ACC112 (cell line): ENCODE measurements at regions not wholly inside any gene's neighbourhood (a gene's known extent, or its start where the extent isn't known, plus 50 kb on each side); places are given as distances from the start of the nearest gene placed in this dataset.
A peak's percentile ranks its signal among the peaks of the same experiment; 100 is the strongest.
"Not testable (repeated sequence)": the region's sequence is repeated elsewhere in the genome, so short reads cannot be mapped to it uniquely, and the experiment has no call there.

Experiments
- H2AFZ ChIP-seq: fragments of 200-600 bp; sonication (generic); one replicate; pipeline ENCODE4 v1.6.0; 2017; ENCODE audit warnings: antibody characterized with exemption, low read length; ENCODE audit not compliant: unreplicated experiment
- H3K27ac ChIP-seq: fragments of 200-600 bp; sonication (generic); 2 replicates; pipeline ENCODE4 v1.5.1; 2014; ENCODE audit warnings: low read depth, mild to moderate bottlenecking, antibody characterized with exemption, low read length, moderate library complexity
- H3K27me3 ChIP-seq: fragments of 200-600 bp; sonication (generic); 2 replicates; pipeline ENCODE4 v1.6.1; 2014; ENCODE audit warnings: mild to moderate bottlenecking, antibody characterized with exemption, low read length, moderate library complexity, mixed read lengths; ENCODE audit not compliant: insufficient read depth
- H3K36me3 ChIP-seq: fragments of 200-600 bp; sonication (generic); 2 replicates; pipeline ENCODE4 v1.6.1; 2016; ENCODE audit warnings: mild to moderate bottlenecking, antibody characterized with exemption, low read length, moderate library complexity, mixed read lengths; ENCODE audit not compliant: insufficient read depth
- H3K4me1 ChIP-seq: fragments of 200-600 bp; sonication (generic); one replicate; pipeline ENCODE4 v1.6.1; 2016; ENCODE audit warnings: low read length, mixed read lengths; ENCODE audit not compliant: insufficient read depth, unreplicated experiment, control insufficient read depth
- H3K4me3 ChIP-seq: fragments of 200-600 bp; sonication (generic); 2 replicates; pipeline ENCODE4 v1.5.1; 2014; ENCODE audit warnings: mild to moderate bottlenecking, low read depth, low read length
- H3K79me2 ChIP-seq: fragments of 200-600 bp; sonication (generic); one replicate; pipeline ENCODE4 v1.6.0; 2016; ENCODE audit warnings: low read length; ENCODE audit not compliant: control insufficient read depth, unreplicated experiment, insufficient read depth

- Histone ChIP-seq H2AFZ (no peak overlapping the region), H3K4me1 (peaks cover 19% of the 10 kb centered on the region), H3K4me3 (no peak overlapping the region), H3K36me3 (no peaks in the 10 kb centered on the region), H3K79me2 (no peaks in the 10 kb centered on the region), H3K27ac (no peak overlapping the region), H3K27me3 (no peaks in the 10 kb centered on the region)
Observed at GRCh38 chr6:3961581-3962215, 112.5 kb downstream of the FAM50B start.

GRCh38 chr6:3962291-3963280 lies 113.4 kb downstream of the FAM50B start:
- Histone ChIP-seq H3K4me1 (peaks cover 19% of the 10 kb centered on the region), H3K27me3 (no peaks in the 10 kb centered on the region), H3K36me3 (no peaks in the 10 kb centered on the region), H3K79me2 (no peaks in the 10 kb centered on the region), H3K4me3 (no peak overlapping the region), H2AFZ (no peak overlapping the region), H3K27ac (no peak overlapping the region)

- H3K4me1 ChIP-seq = peaks cover 19% of the 10 kb centered on the region
- H2AFZ ChIP-seq = no peak overlapping the region
- H3K27ac ChIP-seq = no peak overlapping the region
- H3K4me3 ChIP-seq = no peak overlapping the region
- H3K79me2 ChIP-seq = no peaks in the 10 kb centered on the region
- H3K27me3 ChIP-seq = no peaks in the 10 kb centered on the region
- no peaks in the 10 kb centered on the region for H3K36me3 ChIP-seq
Observed at GRCh38 chr6:3963426-3963825, 114.3 kb downstream of the FAM50B start.

GRCh38 chr6:3965071-3965718 lies 113.7 kb downstream of the FAM217A start:
- Histone ChIP-seq H3K27ac (no peak overlapping the region; the same call in 1 of the 2 replicates), H3K36me3 (no peaks in the 10 kb centered on the region), H2AFZ (no peak overlapping the region), H3K4me1 (peaks cover 19% of the 10 kb centered on the region), H3K79me2 (no peaks in the 10 kb centered on the region), H3K27me3 (no peaks in the 10 kb centered on the region), H3K4me3 (no peak overlapping the region)

GRCh38 chr6:3966426-3966825 lies 112.5 kb downstream of the FAM217A start:
- no peaks in the 10 kb centered on the region for H3K27me3 ChIP-seq
- no peak overlapping the region for H2AFZ ChIP-seq
- no peaks in the 10 kb centered on the region for H3K79me2 ChIP-seq
- H3K36me3 ChIP-seq = no peaks in the 10 kb centered on the region
- H3K4me1 ChIP-seq = peaks cover 19% of the 10 kb centered on the region
- no peak overlapping the region for H3K4me3 ChIP-seq
- no peak overlapping the region for H3K27ac ChIP-seq

GRCh38 chr6:3970097-3970496 lies 108.8 kb downstream of the FAM217A start:
- no peaks in the 10 kb centered on the region for H3K27me3 ChIP-seq
- no peaks in the 10 kb centered on the region for H3K79me2 ChIP-seq
- no peaks in the 10 kb centered on the region for H3K36me3 ChIP-seq
- no peak overlapping the region for H3K4me3 ChIP-seq
- H3K4me1 ChIP-seq = no peaks in the 10 kb centered on the region
- no peak overlapping the region for H2AFZ ChIP-seq
- no peak overlapping the region for H3K27ac ChIP-seq

- H3K4me1 ChIP-seq, H3K27ac ChIP-seq, H2AFZ ChIP-seq, H3K79me2 ChIP-seq, H3K27me3 ChIP-seq, H3K4me3 ChIP-seq, H3K36me3 ChIP-seq: not testable (repeated sequence)
Observed at GRCh38 chr6:3973152-3973551, 105.8 kb downstream of the FAM217A start.

GRCh38 chr6:3977875-3978711 lies 100.8 kb downstream of the FAM217A start:
- no peaks in the 10 kb centered on the region for H3K79me2 ChIP-seq
- peaks cover 9% of the 10 kb centered on the region for H3K4me1 ChIP-seq
- H3K27me3 ChIP-seq = no peaks in the 10 kb centered on the region
- no peak overlapping the region for H3K27ac ChIP-seq
- H3K4me3 ChIP-seq = peak overlapping the region; percentile 54
- H2AFZ ChIP-seq = peak overlapping the region; percentile 83
- no peaks in the 10 kb centered on the region; the same call in 1 of the 2 replicates for H3K36me3 ChIP-seq

DNA sequence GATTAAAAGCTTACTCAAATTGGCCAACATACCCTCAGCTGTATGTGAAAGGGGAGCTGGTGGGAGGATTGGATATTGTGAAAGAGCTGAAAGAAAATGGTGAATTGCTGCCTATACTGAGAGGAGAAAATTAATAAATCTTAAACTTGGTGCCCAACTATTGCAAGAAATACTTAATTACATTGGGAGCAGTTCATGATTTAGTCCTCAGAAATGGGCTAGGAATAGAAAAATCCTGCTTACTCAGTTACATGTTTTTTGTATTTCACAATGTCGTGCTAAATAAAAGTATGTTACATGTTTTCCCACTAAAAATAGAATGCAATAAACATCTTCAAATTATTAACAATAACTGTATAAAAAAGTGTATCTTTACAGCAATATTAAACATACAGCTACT lies 100.0 kb downstream of the FAM217A start:
- H3K4me1 ChIP-seq, H3K27me3 ChIP-seq, H3K4me3 ChIP-seq, H3K36me3 ChIP-seq, H3K79me2 ChIP-seq, H2AFZ ChIP-seq, H3K27ac ChIP-seq: not testable (repeated sequence)

GRCh38 chr6:3981917-3982316 lies 97.0 kb downstream of the FAM217A start:
- Histone ChIP-seq H2AFZ (no peak overlapping the region), H3K27ac (no peak overlapping the region), H3K27me3 (no peaks in the 10 kb centered on the region), H3K4me3 (no peak overlapping the region), H3K4me1 (peaks cover 16% of the 10 kb centered on the region), H3K36me3 (no peaks in the 10 kb centered on the region; the same call in 1 of the 2 replicates), H3K79me2 (no peaks in the 10 kb centered on the region)
